HEK293T (cell line): ENCODE measurements at regions not wholly inside any gene's neighbourhood (a gene's known extent, or its start where the extent isn't known, plus 50 kb on each side); places are given as distances from the start of the nearest gene placed in this dataset.

Source experiments
- CTCF ChIA-PET: fragments of 350-600 bp; formaldehyde crosslinking; extraction: SDS; loops from one replicate; lab custom pipeline; 2021; ENCODE audit warnings: antibody characterized with exemption, inconsistent platforms; lab: Yijun Ruan, JAX
- POLR2A ChIA-PET: fragments of 350-600 bp; formaldehyde crosslinking; extraction: SDS; loops from one replicate; lab custom pipeline; 2020; ENCODE audit warnings: antibody characterized with exemption, inconsistent platforms; lab: Yijun Ruan, JAX
- DNase-seq: peaks from one replicate; pipeline ENCODE4 v3.0.0; 2012; ENCODE audit warnings: mixed read lengths; ENCODE audit errors: extremely low spot score
- ARNT ChIP-seq: fragments of 450-650 bp; IDR thresholded peaks from 2 replicates; pipeline ENCODE4 v1.6.1; 2017; ENCODE audit warnings: mild to moderate bottlenecking
- BHLHE40 ChIP-seq: fragments of 450-650 bp; IDR thresholded peaks from 2 replicates; pipeline ENCODE4 v1.6.1; 2016; ENCODE audit warnings: mild to moderate bottlenecking, moderate library complexity, borderline replicate concordance
- CTBP1 ChIP-seq: fragments of 450-650 bp; IDR thresholded peaks from 2 replicates; pipeline ENCODE4 v1.6.1; 2016; ENCODE audit warnings: borderline replicate concordance
- ELF4 ChIP-seq: fragments of 450-650 bp; IDR thresholded peaks from 2 replicates; pipeline ENCODE4 v1.6.1; 2017; ENCODE audit warnings: antibody characterized with exemption
- FOXA1 ChIP-seq: fragments of 450-650 bp; IDR thresholded peaks from 2 replicates; pipeline ENCODE4 v1.6.1; 2016; ENCODE audit warnings: mild to moderate bottlenecking
- FOXK2 ChIP-seq: fragments of 450-650 bp; IDR thresholded peaks from 2 replicates; pipeline ENCODE4 v1.6.1; 2016; ENCODE audit warnings: mild to moderate bottlenecking
- FOXM1 ChIP-seq: fragments of 450-650 bp; IDR thresholded peaks from 2 replicates; pipeline ENCODE4 v1.6.1; 2017; ENCODE audit warnings: mild to moderate bottlenecking, borderline replicate concordance
- HDGF ChIP-seq: fragments of 450-650 bp; IDR thresholded peaks from 2 replicates; pipeline ENCODE4 v1.6.1; 2017; ENCODE audit warnings: antibody characterized with exemption, borderline replicate concordance
- L3MBTL2 ChIP-seq: fragments of 450-650 bp; conservative IDR thresholded peaks from 2 replicates; pipeline ENCODE4 v1.6.1; 2016; ENCODE audit warnings: mild to moderate bottlenecking
- LEF1 ChIP-seq: fragments of 450-650 bp; IDR thresholded peaks from 2 replicates; pipeline ENCODE4 v1.6.1; 2017; ENCODE audit warnings: mild to moderate bottlenecking, borderline replicate concordance
- NFRKB ChIP-seq: fragments of 450-650 bp; IDR thresholded peaks from 2 replicates; pipeline ENCODE4 v1.6.1; 2016; ENCODE audit warnings: mild to moderate bottlenecking, moderate library complexity
- SP1 ChIP-seq: fragments of 450-650 bp; IDR thresholded peaks from 2 replicates; pipeline ENCODE4 v1.6.1; 2017
- SUZ12 ChIP-seq: fragments of 450-650 bp; IDR thresholded peaks from 2 replicates; pipeline ENCODE4 v1.6.1; 2016; ENCODE audit warnings: mild to moderate bottlenecking
- TARDBP ChIP-seq: fragments of 450-650 bp; IDR thresholded peaks from 2 replicates; pipeline ENCODE4 v1.6.1; 2016
- ZNF384 ChIP-seq: fragments of 450-650 bp; IDR thresholded peaks from 2 replicates; pipeline ENCODE4 v1.6.1; 2016
- TF ChIP-seq, protein P1 (sequence below): fragments of 450-650 bp; IDR thresholded peaks from 2 replicates; pipeline ENCODE4 v1.6.1; 2016

DNA sequence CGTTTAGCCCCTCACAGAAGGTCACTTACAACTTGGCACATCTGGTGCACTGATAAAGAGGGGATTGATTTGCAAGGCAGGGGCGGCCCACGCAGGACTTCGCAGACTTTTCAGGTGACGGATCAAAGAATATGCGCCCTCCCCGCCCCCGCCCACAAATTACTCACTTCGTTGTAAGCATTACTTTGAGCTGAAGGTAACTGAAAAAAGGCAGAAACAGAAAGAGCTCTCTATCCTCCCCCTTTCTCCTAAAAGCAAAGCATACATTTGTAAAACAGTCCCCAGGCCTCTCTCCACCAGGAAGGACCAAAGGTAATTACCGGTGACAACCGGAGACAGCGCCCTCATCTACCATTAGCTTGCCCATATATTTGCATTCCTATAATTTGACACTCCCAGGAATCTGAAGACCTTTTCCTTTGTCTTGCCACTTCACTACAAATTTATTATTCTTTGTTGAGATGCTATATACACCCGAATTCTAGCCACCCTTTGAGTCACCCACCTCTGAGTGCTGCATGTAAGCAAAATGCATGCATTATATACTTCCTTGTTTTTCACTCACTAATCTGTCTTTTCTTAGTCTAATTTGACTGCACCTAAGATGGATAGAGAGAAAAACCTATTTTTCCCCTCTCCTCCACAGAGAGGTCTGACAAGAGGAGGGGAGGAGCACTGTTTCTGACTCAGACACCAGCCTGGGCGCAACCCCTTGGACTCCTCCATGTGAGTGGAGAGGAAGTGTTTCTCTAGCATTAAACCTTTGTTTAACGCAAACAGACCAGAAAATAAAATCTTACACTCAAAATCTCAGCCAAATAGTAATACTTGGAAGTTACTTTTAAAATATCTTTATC is 74.7 kb upstream of the SPIN1 start:
- CTCF ChIA-PET: no interaction called here
- TF ChIP-seq SP1: no peak
- TF ChIP-seq BHLHE40: no peak
- TF ChIP-seq L3MBTL2: no peak
- TF ChIP-seq FOXA1: no peak
- TF ChIP-seq SUZ12: no peak
- TF ChIP-seq ELF4: no peak
- no peak for TF ChIP-seq TARDBP
- TF ChIP-seq LEF1: no peak
- no peak for TF ChIP-seq NFRKB
- TF ChIP-seq CTBP1: no peak
- no peak for TF ChIP-seq ZNF384
- no peak for TF ChIP-seq HDGF
- no peak for TF ChIP-seq FOXM1
- TF ChIP-seq, protein P1, sequence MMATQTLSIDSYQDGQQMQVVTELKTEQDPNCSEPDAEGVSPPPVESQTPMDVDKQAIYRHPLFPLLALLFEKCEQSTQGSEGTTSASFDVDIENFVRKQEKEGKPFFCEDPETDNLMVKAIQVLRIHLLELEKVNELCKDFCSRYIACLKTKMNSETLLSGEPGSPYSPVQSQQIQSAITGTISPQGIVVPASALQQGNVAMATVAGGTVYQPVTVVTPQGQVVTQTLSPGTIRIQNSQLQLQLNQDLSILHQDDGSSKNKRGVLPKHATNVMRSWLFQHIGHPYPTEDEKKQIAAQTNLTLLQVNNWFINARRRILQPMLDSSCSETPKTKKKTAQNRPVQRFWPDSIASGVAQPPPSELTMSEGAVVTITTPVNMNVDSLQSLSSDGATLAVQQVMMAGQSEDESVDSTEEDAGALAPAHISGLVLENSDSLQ: no peak
- TF ChIP-seq FOXK2: no peak
- no peak for TF ChIP-seq ARNT
- DNase-seq: no peak
- POLR2A ChIA-PET: no interaction called here

- CTCF ChIA-PET: no interaction called here
- DNase-seq: no peak
- TF ChIP-seq FOXK2 (no peak), TARDBP (no peak), HDGF (no peak), NFRKB (no peak), FOXM1 (no peak), ZNF384 (no peak), SP1 (no peak), CTBP1 (no peak), L3MBTL2 (no peak), SUZ12 (no peak), ARNT (no peak), ELF4 (no peak), FOXA1 (no peak), BHLHE40 (no peak), LEF1 (no peak)
- TF ChIP-seq, protein P1: no peak
- POLR2A ChIA-PET: no interaction called here
Measured at GRCh38 chr9:88312517-88313103, 75.6 kb upstream of the SPIN1 start.

GRCh38 chr9:88312045-88312444 is 76.2 kb upstream of the SPIN1 start:
- TF ChIP-seq ELF4 (no peak), TARDBP (no peak), ARNT (no peak), L3MBTL2 (no peak), FOXM1 (no peak), BHLHE40 (no peak), FOXK2 (no peak), FOXA1 (no peak), HDGF (no peak), NFRKB (no peak), LEF1 (no peak), CTBP1 (no peak), SP1 (no peak), ZNF384 (no peak), SUZ12 (no peak)
- TF ChIP-seq, protein P1: no peak
- POLR2A ChIA-PET: no interaction called here
- CTCF ChIA-PET: no interaction called here
- no peak for DNase-seq

DNA sequence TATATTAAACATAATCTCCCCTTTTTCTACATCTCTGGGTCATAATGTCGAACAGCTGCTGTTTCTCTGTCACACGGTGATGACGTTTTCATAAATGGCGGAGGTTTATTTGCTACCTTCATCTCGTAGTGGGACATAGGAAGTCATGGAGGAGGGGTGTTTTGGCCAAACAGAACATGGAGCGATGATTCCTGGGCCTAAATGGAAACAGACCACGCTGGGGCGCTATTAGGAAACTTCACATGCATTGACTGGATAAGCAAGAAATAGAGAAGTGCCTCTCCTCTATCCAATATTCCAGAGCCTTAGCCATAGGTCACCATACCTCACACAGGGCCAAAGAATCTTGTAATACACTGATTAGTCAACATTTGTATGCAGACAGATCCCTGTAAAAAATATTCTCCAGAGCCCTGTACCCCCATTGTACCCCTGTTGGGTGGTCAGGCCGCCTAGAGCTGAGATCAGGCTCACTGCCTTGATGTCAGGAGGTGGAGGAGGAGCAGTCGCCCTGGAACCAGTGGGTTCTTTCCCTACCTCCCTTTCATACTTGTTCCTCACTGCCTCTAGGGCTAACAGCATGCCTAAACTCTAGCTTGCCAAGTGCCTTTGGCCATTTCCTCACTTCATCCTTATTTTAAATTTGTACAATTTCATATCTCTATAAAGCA is 77.8 kb upstream of the SPIN1 start:
- ChIA-PET CTCF (interaction anchor here (1.0 kb wide), 1 partner anchor 17 kb away, joined by 3 read pairs; no protein-coding TSS in a partner anchor), POLR2A (no interaction called here)
- TF ChIP-seq ARNT (no peak), NFRKB (no peak), HDGF (no peak), TARDBP (no peak), SUZ12 (no peak), ELF4 (no peak), LEF1 (no peak), FOXK2 (no peak), SP1 (no peak), FOXA1 (no peak), CTBP1 (no peak), L3MBTL2 (no peak), BHLHE40 (no peak), FOXM1 (no peak), ZNF384 (no peak)
- TF ChIP-seq, protein P1: no peak
- DNase-seq: no peak
